K562 (cell line): ENCODE measurements at regions not wholly inside any gene's neighbourhood (a gene's known extent, or its start where the extent isn't known, plus 50 kb on each side); places are given as distances from the start of the nearest gene placed in this dataset.
"Not testable (repeated sequence)": the region's sequence is repeated elsewhere in the genome, so short reads cannot be mapped to it uniquely, and the experiment has no call there.

Experiments used
- ATAC-seq: fragments of 200-7000 bp; cut with Tn5 transposase; 3 replicates; pipeline ENCODE4 v1.9.1; 2020; ENCODE audit warnings: moderate library complexity
- BruUV-seq: library from RNA; stranded (reverse); fragments of 400-500 nt; replicated peaks from 2 replicates; lab custom pipeline; 2021; lab: Mats Ljungman, UMichigan
- CTCF ChIA-PET: fragments of 300-600 bp; formaldehyde crosslinking; extraction: SDS; loops from one replicate; lab custom pipeline; 2021; ENCODE audit warnings: low intra/inter-chr PET ratio; lab: Yijun Ruan, JAX
- POLR2A ChIA-PET: fragments of 300-600, 350-650 bp; sonication (Branson Sonifier 250); formaldehyde crosslinking; extraction: SDS; loops from one replicate; lab custom pipeline; 2021; ENCODE audit warnings: antibody characterized with exemption, inconsistent platforms; lab: Yijun Ruan, JAX
- DNase-seq, 4 experiments: peaks; one replicate each; pipeline versions ENCODE4 v3.0.0 to v3.0.0-alpha.2; 2011 to 2018; ENCODE audit warnings: low spot score in 3 of 4, mixed read lengths in 3 of 4; ENCODE audit errors: extremely low read depth in 1 of 4
- FAIRE-seq: peaks from 2 replicates; lab custom pipeline; 2011; peaks lifted over from hg19 to GRCh38; lab: Jason Lieb, UNC
- H2AFZ ChIP-seq: 2 replicates; pipeline ENCODE4 v1.6.0; 2011; ENCODE audit warnings: low read depth, low read length, control low read depth, inconsistent platforms
- H3K27ac ChIP-seq: fragments of 200-600 bp; 3 replicates; pipeline ENCODE4 v1.8.0; 2011; ENCODE audit warnings: low read depth, mild to moderate bottlenecking, control low read depth, inconsistent platforms, low read length, moderate library complexity, mixed read lengths; ENCODE audit errors: extremely low read depth
- H3K27me3 ChIP-seq, 2 experiments: fragments of 300-600 bp in 1 of 2; 2 replicates in 1 of 2; 3 replicates in 1 of 2; pipeline versions ENCODE4 v1.6.0 to v1.8.0; 2011; ENCODE audit warnings: inconsistent platforms in 2 of 2, low read length in 2 of 2, mild to moderate bottlenecking in 1 of 2, mixed read lengths in 1 of 2, moderate library complexity in 1 of 2; ENCODE audit not compliant: control insufficient read depth in 2 of 2, insufficient read depth in 2 of 2
- H3K36me3 ChIP-seq: fragments of 300-600 bp; 3 replicates; pipeline ENCODE4 v1.8.0; 2011; ENCODE audit warnings: mild to moderate bottlenecking, low read length, inconsistent platforms; ENCODE audit not compliant: control insufficient read depth, insufficient read depth
- H3K4me1 ChIP-seq, 2 experiments: fragments of 200-600 bp in 1 of 2; replicated peaks in 1 of 2; 2 replicates in 1 of 2; 3 replicates in 1 of 2; pipeline versions ENCODE4 v1.5.1 to v1.8.0; 2011; ENCODE audit warnings: inconsistent platforms in 2 of 2, low read length in 2 of 2, mild to moderate bottlenecking in 1 of 2, mixed read lengths in 1 of 2, moderate library complexity in 1 of 2; ENCODE audit not compliant: control insufficient read depth in 2 of 2, insufficient read depth in 2 of 2
- H3K4me2 ChIP-seq: 2 replicates; pipeline ENCODE4 v1.6.1; 2011; ENCODE audit warnings: low read length, control low read depth, inconsistent platforms, mixed read lengths; ENCODE audit not compliant: insufficient read depth
- H3K4me3 ChIP-seq: fragments of 200-600 bp; sonication (generic), shearing (Covaris generic); 2 replicates; pipeline ENCODE4 v1.5.1; 2016; ENCODE audit warnings: control low read depth, inconsistent platforms
- H3K79me2 ChIP-seq: fragments of 200-600 bp; 3 replicates; pipeline ENCODE4 v1.8.0; 2011; ENCODE audit warnings: low read length, inconsistent platforms; ENCODE audit not compliant: control insufficient read depth, insufficient read depth
- H3K9ac ChIP-seq, 2 experiments: 2 replicates each; pipeline versions ENCODE4 v1.6.0 to v1.6.1; 2011; ENCODE audit warnings: low read depth in 2 of 2, low read length in 2 of 2, control low read depth in 1 of 2, inconsistent platforms in 1 of 2, mild to moderate bottlenecking in 1 of 2, mixed read lengths in 1 of 2; ENCODE audit not compliant: insufficient read depth in 1 of 2
- H3K9me1 ChIP-seq: one replicate; pipeline ENCODE4 v1.6.0; 2011; ENCODE audit warnings: inconsistent platforms, mild to moderate bottlenecking, low read length, moderate library complexity; ENCODE audit not compliant: control insufficient read depth, insufficient read depth
- H3K9me3 ChIP-seq: replicated peaks from 2 replicates; pipeline ENCODE4 v1.5.1; 2011; ENCODE audit warnings: low read depth, low read length, inconsistent platforms; ENCODE audit not compliant: control insufficient read depth, insufficient read depth
- H4K20me1 ChIP-seq: replicated peaks from 2 replicates; pipeline ENCODE4 v1.6.1; 2011; ENCODE audit warnings: low read length, inconsistent platforms, mixed read lengths; ENCODE audit not compliant: control insufficient read depth, insufficient read depth
- WGBS: fragments of 100-300 bp; shearing (Covaris generic); methylation state at CpG from one replicate; pipeline ENCODE4 v1.1.6; 2016; ENCODE audit warnings: low coverage, mixed read lengths; ENCODE audit not compliant: insufficient coverage; ENCODE audit errors: missing lambda C conversion rate; 5-methylcytosine and 5-hydroxymethylcytosine counted together
- in situ Hi-C: fragments of 300-500 bp; cut with MboI; formaldehyde crosslinking; loops from 4 replicates; pipeline ENCODE4 v1.15.0; 2018; ENCODE audit warnings: inconsistent platforms, mixed read lengths
- intact Hi-C: fragments of 100-400 bp; cut with micrococcal nuclease; formaldehyde crosslinking; loops from 2 replicates; pipeline ENCODE4 v1.14.2; 2022

GRCh38 chr11:67802623-67803022 lies 128.2 kb upstream of the ALDH3B2 start:
- H3K9me1 ChIP-seq, H4K20me1 ChIP-seq, H3K9me3 ChIP-seq, CTCF ChIA-PET, H3K36me3 ChIP-seq, H3K27me3 ChIP-seq, H2AFZ ChIP-seq, H3K4me3 ChIP-seq, in situ Hi-C loops, H3K4me2 ChIP-seq, H3K9ac ChIP-seq, DNase-seq, H3K27ac ChIP-seq, ATAC-seq, BruUV-seq, FAIRE-seq, H3K79me2 ChIP-seq: not testable (repeated sequence)
- peaks cover 4 to 13% of the 10 kb centered on the region in 2 experiments; a peak in 2 of 5 replicates for H3K4me1 ChIP-seq
- 89% methylated on average over 2 of the region's 4 CpGs for WGBS
- POLR2A ChIA-PET: interaction anchor here (0.6 kb wide), 1 partner anchor 9 kb away, joined by 3 read pairs; no protein-coding TSS in a partner anchor
- intact Hi-C loops: loop anchor here (10.0 kb wide), 1 partner anchor 158 kb away; no protein-coding TSS in a partner anchor

GRCh38 chr11:67801397-67801796 lies 127.0 kb upstream of the ALDH3B2 start:
- ATAC-seq, H3K9me3 ChIP-seq, DNase-seq, H3K79me2 ChIP-seq, POLR2A ChIA-PET, H2AFZ ChIP-seq, H3K36me3 ChIP-seq, H3K4me2 ChIP-seq, CTCF ChIA-PET, H4K20me1 ChIP-seq, H3K9ac ChIP-seq, FAIRE-seq, H3K27me3 ChIP-seq, H3K9me1 ChIP-seq, H3K27ac ChIP-seq, in situ Hi-C loops, H3K4me3 ChIP-seq, BruUV-seq: not testable (repeated sequence)
- H3K4me1 ChIP-seq: peaks cover 3 to 11% of the 10 kb centered on the region in 2 experiments; a peak in 2 of 5 replicates
- intact Hi-C loops: loop anchor here (10.0 kb wide), 1 partner anchor 157 kb away; no protein-coding TSS in a partner anchor
- WGBS: 56% methylated on average over 5 of the region's 6 CpGs

- H3K27me3 ChIP-seq, H2AFZ ChIP-seq, DNase-seq, H3K4me2 ChIP-seq, CTCF ChIA-PET, ATAC-seq, H3K9ac ChIP-seq, FAIRE-seq, H3K36me3 ChIP-seq, POLR2A ChIA-PET, H3K79me2 ChIP-seq, H3K27ac ChIP-seq, BruUV-seq, H3K9me3 ChIP-seq, H4K20me1 ChIP-seq, H3K9me1 ChIP-seq, in situ Hi-C loops, H3K4me3 ChIP-seq, H3K4me1 ChIP-seq: not testable (repeated sequence)
- intact Hi-C loops: loop anchor here (10.0 kb wide), 1 partner anchor 156 kb away; no protein-coding TSS in a partner anchor
- WGBS: 81% methylated on average over 8 of the region's 11 CpGs
Observed at GRCh38 chr11:67800591-67800990, 126.2 kb upstream of the ALDH3B2 start.
